GM19099 (cell line): ENCODE measurements at regions not wholly inside any gene's neighbourhood (a gene's known extent, or its start where the extent isn't known, plus 50 kb on each side); places are given as distances from the start of the nearest gene placed in this dataset.

Experiments
- POLR2A ChIP-seq: IDR thresholded peaks from 3 replicates; pipeline ENCODE4 v1.6.1; 2011; ENCODE audit warnings: low read depth; ENCODE audit not compliant: insufficient read length; ENCODE audit errors: extremely low read depth

DNA sequence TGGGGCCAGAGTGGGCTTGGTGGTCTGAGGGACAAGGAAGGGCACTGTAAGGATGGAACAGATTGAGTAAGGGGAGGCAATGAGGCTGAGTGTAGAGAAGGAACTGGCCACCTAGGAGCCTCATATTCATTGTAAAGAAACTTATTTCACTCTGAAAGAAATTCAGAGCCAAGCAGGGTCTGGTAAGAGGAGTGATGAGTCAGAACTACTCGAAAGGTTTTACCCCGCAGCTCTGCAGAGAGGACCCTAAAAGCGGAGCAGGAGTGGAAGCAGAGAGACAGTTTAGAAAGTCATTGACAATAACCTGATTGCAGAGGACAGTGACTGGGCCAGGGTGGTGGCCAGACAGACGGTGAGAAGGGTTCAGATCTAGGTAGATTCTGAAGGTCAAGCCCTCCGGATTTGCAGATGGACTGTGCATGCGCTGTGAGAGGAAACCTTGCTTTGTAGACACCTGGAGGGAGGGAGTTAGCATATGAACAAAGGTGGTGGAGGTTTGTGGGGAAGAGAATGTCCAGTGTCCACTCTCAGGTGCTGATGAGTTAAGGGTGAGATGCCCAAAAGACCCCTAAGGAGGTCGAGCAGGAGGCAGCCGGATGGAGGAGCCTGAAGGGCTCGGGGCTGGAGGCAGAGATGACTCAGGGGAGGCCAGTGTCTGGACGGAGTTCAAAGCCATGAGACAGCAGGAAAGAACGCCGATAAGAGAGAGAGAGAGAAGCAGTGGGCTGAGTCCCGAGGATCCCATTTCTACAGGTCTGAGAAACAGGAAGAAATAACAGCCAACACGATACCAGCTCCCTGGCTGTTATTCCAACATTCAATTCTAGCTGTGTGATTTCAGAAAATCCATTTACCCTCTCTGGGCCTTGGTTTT, 546.0 kb downstream of the BRD1 start:
- no peak for TF ChIP-seq POLR2A

DNA sequence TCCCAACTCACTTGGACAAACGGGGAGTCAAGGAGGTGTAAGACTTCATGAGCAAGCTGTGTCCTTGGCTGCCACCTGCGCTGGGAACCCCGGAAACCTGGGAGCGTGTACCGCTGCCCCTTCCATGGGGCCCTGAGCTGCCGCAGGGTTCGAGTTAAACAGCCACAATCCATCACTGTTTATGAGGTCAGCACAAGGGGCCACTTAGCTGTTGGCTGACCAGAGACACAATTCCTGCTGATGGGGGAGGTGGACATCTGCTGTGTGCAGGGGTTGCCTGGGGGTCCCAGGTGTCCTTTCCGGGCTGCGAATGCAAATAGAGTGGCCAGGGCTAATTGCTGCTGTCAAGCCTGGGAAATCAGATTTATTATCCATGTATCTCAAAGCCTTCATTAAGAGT, 549.3 kb downstream of the BRD1 start:
- no peak for TF ChIP-seq POLR2A

DNA sequence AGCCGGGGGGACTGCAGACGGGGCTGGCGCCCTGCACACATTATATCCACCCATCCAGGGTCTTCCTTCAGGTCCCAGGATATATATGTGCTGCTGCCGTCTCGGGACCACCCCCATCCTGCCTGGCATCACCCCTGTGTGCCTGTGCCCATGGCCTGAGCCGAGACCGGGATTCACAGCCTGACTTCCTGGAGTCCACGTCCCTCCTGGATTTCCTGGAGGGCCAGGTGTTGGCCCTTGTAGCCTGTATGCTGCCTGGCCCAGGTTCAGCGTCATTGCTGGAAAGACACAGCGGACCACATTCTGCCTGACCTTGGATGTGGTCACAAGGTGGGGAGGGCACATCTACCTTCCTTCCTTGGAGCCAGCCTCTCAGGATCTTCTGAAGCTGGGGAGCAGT, 551.1 kb downstream of the BRD1 start:
- no peak for TF ChIP-seq POLR2A

DNA sequence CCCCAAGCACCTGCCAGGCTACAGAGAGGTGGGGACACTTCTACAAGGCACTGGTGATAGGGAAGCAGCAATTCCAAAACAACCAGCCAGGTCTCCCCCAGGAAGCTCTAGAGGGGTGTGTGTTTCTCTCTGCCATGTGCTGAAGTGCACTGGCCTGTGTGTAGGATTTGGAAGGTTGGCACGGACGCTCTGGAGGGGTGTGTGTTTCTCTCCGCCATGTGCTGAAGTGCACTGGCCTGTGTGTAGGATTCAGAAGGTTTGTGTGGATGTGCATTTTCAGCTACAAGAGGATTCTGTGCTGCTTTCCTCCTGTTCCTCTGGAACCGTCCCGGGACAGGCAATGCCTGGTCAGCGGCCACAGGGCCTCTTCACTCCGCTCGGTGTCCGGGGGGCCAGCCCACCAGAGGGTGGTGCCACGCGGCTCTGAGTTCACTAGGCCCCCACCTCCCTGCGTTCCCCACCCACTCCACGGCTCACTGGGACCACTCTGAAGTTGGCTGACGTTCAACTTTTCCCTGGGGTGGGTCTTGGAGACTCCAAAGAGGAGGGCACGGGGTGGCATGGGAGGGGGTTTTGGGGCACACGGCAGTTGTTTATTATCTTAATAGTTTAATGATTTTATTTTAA, 552.8 kb downstream of the BRD1 start:
- TF ChIP-seq POLR2A = no peak

DNA sequence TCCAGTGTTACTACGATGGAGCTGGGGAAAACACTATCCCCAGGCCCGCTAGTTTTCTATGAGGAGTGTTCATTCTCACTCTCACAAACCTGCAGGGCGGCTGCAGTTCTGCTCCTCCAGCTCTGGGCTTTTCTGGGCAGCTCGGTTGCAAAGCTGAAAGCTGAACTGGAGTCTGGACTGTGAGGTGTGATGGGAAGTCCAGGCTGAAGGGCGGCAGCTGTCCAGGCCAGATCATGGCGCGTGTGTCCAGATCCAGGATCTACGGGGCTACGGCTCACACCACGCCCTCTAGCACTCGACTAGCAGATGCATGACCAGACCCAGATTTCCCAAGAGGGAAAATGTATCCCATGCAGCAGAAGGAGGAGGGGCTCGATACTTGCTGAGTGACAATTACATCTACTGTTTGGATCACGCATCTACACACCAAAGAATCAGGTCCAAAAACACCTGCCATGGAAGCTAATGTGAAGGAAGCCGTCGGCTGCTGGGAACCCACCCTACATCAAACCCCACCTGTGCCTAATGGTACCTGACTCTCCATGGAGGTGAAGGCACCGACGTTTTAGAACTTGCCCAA, 555.0 kb downstream of the BRD1 start:
- no peak for TF ChIP-seq POLR2A

DNA sequence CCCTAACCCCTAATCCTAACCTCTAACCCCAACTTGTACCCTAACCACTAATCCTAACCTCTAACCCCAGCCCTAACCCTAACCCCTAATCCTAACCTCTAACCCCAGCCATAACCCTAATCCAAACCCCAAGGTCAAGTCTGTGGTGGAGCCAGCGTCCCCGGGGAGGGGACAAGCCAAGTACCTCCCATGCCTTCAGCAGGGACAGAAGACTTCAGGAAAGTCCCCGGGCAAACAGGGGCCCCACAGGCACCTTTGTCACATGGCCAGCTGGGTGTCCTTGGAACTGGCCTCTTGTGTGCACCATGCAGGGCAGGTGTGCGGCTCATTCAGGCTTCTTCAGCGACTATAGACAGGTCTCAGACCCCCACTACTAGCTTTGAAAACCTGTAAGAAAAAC, 555.8 kb downstream of the BRD1 start:
- TF ChIP-seq POLR2A = no peak

DNA sequence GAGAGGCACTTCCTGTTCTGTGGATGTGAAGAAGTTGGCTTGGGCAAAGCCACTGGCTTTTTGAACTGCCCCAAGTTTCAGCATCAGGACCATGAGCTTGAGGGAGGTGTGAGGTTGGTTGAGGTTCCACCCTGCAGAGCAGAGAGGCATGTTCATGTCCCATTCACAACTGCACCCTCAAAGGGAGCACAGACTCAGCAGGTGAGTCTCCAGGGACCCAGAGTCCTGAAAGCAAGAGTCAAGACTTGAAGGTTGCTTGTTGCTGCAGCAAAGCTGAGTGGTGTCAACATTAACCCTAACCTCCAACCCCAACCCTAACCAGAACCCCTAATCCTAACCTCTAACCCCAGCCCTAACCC, 556.3 kb downstream of the BRD1 start:
- no peak for TF ChIP-seq POLR2A

DNA sequence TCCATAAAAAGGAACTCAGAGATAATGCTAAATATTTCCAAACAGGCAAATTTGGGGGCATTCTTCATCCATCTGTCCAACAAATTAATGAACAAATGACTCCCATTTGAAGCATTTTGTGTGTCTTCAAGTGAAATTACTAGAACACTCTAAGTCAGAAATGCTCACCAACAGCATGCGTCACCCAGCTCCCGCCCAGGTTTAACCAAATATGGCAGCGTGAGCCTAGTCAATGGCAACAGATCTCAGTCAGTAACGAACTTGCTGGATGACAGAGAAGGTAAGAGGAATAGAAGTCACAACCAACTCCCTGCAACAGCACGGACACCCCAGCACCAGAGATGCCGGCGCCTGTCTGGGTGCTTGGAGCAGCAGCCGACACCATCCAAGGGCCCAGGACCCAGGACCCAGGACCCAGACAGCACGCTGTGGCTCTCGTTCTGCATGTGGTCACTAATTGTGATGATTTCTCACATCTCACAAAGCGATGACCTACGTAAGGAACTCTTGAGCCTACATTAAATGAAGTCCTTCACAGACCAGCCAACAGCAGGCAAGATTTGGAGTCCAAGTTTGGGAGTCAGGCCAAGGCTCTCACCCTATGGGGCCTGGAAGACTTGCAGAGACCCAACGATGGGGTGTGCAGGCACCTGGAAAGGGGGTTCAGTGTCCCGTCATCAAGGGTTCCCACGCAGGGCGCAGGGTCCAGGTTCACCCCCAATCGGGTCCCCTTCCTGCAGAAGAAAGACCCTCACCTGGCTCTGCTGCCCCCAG, 556.9 kb downstream of the BRD1 start:
- no peak for TF ChIP-seq POLR2A

DNA sequence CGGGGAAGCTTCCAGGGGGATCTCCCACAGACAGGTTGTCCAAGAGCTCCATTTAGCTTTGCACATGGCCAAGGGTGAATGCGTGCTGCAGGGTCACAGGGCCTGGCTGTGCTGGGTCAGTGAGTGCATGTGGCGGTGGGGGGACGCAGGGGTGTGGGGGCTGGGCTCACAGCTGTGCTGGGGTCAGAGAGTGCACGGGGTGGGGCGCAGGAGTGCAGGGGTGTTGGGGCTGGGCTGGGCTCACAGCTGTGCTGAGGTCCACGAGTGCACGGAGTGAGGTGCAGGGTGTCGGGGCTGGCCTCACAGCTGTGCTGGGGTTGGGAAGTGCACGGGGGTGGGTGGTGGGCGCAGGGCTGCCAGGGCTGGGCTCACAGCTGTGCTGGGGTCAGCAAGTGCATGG, 557.7 kb downstream of the BRD1 start:
- no peak for TF ChIP-seq POLR2A

DNA sequence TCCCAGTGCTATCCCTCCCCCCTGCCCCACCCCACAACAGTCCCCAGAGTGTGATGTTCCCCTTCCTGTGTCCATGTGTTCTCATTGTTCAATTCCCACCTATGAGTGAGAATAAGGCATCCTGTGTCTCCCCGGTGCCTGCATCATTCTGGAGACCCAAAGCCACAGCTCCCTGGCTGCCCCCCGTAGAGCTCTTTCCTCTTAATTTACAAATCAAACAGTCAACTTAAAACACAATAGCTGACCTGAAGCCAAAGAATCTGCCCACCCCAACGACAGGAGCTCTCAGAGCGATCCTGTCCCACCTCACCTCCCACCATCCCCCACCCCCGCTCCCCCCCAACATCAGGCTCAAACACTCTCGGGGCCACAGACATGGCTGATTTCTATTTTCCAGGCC, 558.3 kb downstream of the BRD1 start:
- no peak for TF ChIP-seq POLR2A

DNA sequence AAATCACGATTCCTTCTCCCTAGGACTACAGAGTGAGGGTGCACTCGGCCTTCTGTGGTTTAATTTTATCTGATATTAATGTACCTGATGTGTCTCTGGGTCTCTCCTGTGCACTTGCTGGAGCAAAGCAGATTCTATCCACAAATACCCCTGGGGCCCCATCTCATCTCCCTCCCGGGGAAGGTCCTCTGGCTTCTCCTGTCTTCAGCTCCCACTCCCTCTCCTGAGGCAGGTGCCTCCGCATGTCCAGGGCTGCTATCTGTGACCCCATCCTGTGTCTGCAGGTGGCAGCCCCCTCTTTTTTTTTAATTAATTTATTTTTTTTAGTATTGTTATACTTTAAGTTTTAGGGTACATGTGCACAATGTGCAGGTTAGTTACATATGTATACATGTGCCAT, 558.7 kb downstream of the BRD1 start:
- TF ChIP-seq POLR2A = no peak

DNA sequence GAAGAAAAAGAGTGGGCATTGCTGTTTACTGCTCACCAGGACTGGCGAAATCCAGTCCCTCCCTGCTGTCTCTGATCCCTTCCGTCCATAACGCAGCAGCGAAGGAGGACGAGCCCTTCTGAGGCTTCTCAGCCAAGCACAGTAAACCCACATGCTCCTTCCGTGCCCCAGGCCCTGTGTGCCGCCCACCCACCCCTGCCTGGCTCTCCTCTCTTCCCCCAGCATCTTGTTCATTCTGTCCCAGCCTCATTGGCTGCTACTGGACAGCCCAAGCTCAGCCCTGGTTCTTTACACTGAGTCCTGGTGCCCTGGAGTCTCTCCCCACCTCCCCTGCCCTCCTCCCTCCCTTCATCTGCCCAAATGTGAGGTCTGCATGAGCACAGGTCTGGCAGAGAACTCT, 559.7 kb downstream of the BRD1 start:
- TF ChIP-seq POLR2A = no peak

DNA sequence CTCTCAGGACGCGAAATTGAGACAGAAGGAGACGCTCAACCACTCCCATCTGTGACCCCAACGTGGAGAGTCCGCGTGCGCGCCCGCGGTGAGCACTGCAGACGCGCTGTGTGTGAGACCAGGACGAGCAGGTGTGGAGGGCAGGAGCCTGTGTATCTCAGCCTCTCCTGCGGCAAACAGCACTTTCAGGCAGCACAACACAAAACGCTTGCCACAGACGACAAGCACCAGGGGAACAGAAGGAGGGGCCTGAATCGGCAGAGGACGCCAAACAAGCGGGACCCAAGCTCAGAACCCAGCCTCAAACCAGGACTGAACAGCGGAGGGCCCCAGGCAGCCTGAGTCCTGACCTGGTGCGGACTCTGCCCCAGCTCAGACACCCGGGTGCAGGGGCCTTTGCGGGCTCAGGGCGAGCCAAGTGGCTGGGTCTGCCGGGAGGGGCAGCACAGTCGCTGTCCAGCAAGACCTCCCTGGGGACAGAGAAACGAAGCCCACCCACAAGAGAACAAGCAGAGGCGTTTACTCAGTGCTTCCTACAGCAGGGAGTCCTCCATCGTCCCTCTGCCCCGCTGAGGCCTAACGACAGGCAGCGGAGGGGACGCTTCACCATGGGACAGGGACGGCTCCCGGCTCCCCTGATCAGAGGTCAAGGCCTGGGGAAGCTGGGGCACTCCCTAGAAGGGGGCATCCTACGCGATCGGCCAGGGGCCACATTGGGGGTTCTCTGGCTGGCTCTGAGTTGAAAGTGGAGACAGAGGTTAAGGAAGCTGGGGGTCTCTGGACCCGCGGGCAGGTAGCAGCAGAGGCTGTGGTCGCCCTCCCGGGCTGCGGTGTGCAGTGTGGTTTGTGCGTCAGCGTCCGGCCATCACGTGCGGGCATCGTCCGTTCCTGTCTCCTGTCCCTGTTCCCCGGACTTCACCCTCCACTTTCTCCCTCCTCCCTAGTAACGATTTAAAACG, 560.8 kb downstream of the BRD1 start:
- no peak for TF ChIP-seq POLR2A

DNA sequence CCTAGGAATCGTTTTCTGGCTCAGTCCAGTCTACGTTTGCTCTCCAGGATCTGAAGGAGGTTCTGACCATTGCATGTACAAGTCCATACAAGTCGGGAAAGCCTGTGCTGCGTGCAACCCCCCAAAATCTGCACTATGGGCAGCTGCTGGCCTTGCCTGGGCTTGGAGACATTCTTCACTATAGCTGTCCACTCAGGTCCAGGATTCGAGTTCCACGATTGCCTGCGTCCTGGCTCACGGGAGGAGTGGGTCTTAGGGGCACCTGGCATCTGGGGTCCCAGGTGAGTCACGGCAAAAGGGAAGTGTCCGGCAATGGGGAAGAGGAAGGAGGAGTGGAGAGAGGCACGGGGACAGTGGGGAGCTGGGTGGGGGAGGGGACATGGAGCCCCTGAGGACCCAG, 563.0 kb downstream of the BRD1 start:
- no peak for TF ChIP-seq POLR2A
